ENCODE measurements at regions not wholly inside any gene's neighbourhood (a gene's known extent, or its start where the extent isn't known, plus 50 kb on each side); places are given as distances from the start of the nearest gene placed in this dataset.

GRCh38 chr10:130244031-130244927 is 108.1 kb downstream of the GLRX3 start:
- DNase-seq (ENCODE audit: low read depth, low spot score) (no peak), FAIRE-seq (no peak)
- Histone ChIP-seq H3K36me3 (ENCODE audit: control insufficient read depth in 2 of 2, extremely low read depth in 1 of 2, insufficient read depth in 2 of 2, low read length in 2 of 2) (no peaks in the 10 kb centered on the region), H3K4me2 (ENCODE audit: control insufficient read depth, extremely low read depth, insufficient read depth, low read depth, low read length) (no peak overlapping the region), H3K4me3 (ENCODE audit: control insufficient read depth in 2 of 3, extremely low read depth in 1 of 3, insufficient read depth in 2 of 3, low read depth in 1 of 3, low read length in 3 of 3) (no peak overlapping the region), H4K20me1 (ENCODE audit: control insufficient read depth, extremely low read depth, insufficient read depth, low read length) (no peaks in the 10 kb centered on the region), H2AFZ (ENCODE audit: control insufficient read depth, low read length) (no peak overlapping the region), H3K9ac (ENCODE audit: control insufficient read depth, extremely low read depth, insufficient read depth, low read length) (no peak overlapping the region), H3K9me1 (ENCODE audit: control insufficient read depth, extremely low read depth, insufficient read depth, low read length) (no peaks in the 10 kb centered on the region), H3K27ac (ENCODE audit: control insufficient read depth, insufficient read depth, low read length) (no peak overlapping the region), H3K9me3 (ENCODE audit: control insufficient read depth, low read depth, low read length) (peaks cover 3% of the 10 kb centered on the region), H3K4me1 (ENCODE audit: control insufficient read depth, extremely low read depth, insufficient read depth, low read length) (no peaks in the 10 kb centered on the region), H3K27me3 (ENCODE audit: control insufficient read depth, extremely low read depth, insufficient read depth, low read length) (no peaks in the 10 kb centered on the region), H3K79me2 (ENCODE audit: control insufficient read depth, insufficient read depth, low read length) (no peaks in the 10 kb centered on the region)
- TF ChIP-seq CTCF (optimal IDR thresholded peaks at IDR 0.05 in 1 of 3, IDR thresholded peaks at IDR 0.05 in 1 of 3, conservative IDR thresholded peaks at IDR 0.05 in 1 of 3; ENCODE audit: extremely low read depth in 1 of 3, insufficient read depth in 2 of 3, low read length in 3 of 3) (no peak), EZH2 (IDR thresholded peaks at IDR 0.05; ENCODE audit: low read length) (no peak)
- dilution Hi-C loops (cut with MboI; ENCODE audit: extremely low pct_ligation_motif_present, low sequenced_read_pairs), result no loop called here

- no peak overlapping the region for H3K27ac ChIP-seq (ENCODE audit: control insufficient read depth, insufficient read depth, low read length)
- DNase-seq (ENCODE audit: low read depth, low spot score) (no peak), FAIRE-seq (no peak)
- peaks cover 3% of the 10 kb centered on the region for H3K9me3 ChIP-seq (ENCODE audit: control insufficient read depth, low read depth, low read length)
- no peaks in the 10 kb centered on the region for H3K79me2 ChIP-seq (ENCODE audit: control insufficient read depth, insufficient read depth, low read length)
- H3K4me2 ChIP-seq (ENCODE audit: control insufficient read depth, extremely low read depth, insufficient read depth, low read depth, low read length), result no peak overlapping the region
- no peaks in the 10 kb centered on the region for H4K20me1 ChIP-seq (ENCODE audit: control insufficient read depth, extremely low read depth, insufficient read depth, low read length)
- TF ChIP-seq EZH2 (IDR thresholded peaks at IDR 0.05; ENCODE audit: low read length), result no peak
- no peak for TF ChIP-seq CTCF (optimal IDR thresholded peaks at IDR 0.05 in 1 of 3, IDR thresholded peaks at IDR 0.05 in 1 of 3, conservative IDR thresholded peaks at IDR 0.05 in 1 of 3; ENCODE audit: extremely low read depth in 1 of 3, insufficient read depth in 2 of 3, low read length in 3 of 3)
- no peak overlapping the region for H3K9ac ChIP-seq (ENCODE audit: control insufficient read depth, extremely low read depth, insufficient read depth, low read length)
- no peaks in the 10 kb centered on the region for H3K36me3 ChIP-seq (ENCODE audit: control insufficient read depth in 2 of 2, extremely low read depth in 1 of 2, insufficient read depth in 2 of 2, low read length in 2 of 2)
- H2AFZ ChIP-seq (ENCODE audit: control insufficient read depth, low read length), result no peak overlapping the region
- H3K9me1 ChIP-seq (ENCODE audit: control insufficient read depth, extremely low read depth, insufficient read depth, low read length), result no peaks in the 10 kb centered on the region
- dilution Hi-C loops (cut with MboI; ENCODE audit: extremely low pct_ligation_motif_present, low sequenced_read_pairs), result no loop called here
- H3K4me3 ChIP-seq (ENCODE audit: control insufficient read depth in 2 of 3, extremely low read depth in 1 of 3, insufficient read depth in 2 of 3, low read depth in 1 of 3, low read length in 3 of 3), result no peak overlapping the region
- H3K4me1 ChIP-seq (ENCODE audit: control insufficient read depth, extremely low read depth, insufficient read depth, low read length), result no peaks in the 10 kb centered on the region
- H3K27me3 ChIP-seq (ENCODE audit: control insufficient read depth, extremely low read depth, insufficient read depth, low read length), result no peaks in the 10 kb centered on the region
Measured at GRCh38 chr10:130244928-130245495, 108.8 kb downstream of the GLRX3 start.
